Superior temporal gyrus (tissue), 1 donor: ENCODE measurements at regions not wholly inside any gene's neighbourhood (a gene's known extent, or its start where the extent isn't known, plus 50 kb on each side); places are given as distances from the start of the nearest gene placed in this dataset.

Experiments
- DNase-seq: peaks from one replicate; pipeline ENCODE4 v3.0.0-alpha.2; 2016; ENCODE audit errors: extremely low spot score

DNA sequence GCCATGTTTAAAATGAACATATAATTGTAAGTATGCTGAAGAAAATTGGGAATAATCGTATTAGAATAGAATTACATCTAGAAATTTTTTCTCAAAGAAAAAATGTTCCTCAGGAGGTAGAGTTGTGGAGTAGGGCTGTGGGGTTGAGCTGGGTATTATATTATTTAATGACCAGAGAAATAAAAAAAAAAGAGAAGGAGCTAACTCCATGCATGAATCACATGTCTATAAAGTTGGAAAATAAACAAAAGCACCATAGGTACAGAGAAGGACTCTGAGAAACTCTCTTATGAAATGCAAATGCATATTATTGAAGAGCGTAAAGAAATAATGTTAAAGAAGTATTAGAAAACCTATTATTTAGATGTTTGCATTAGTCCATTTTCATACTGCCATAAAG lies 405.5 kb downstream of the EFNB2 start:
- no peak for DNase-seq

DNA sequence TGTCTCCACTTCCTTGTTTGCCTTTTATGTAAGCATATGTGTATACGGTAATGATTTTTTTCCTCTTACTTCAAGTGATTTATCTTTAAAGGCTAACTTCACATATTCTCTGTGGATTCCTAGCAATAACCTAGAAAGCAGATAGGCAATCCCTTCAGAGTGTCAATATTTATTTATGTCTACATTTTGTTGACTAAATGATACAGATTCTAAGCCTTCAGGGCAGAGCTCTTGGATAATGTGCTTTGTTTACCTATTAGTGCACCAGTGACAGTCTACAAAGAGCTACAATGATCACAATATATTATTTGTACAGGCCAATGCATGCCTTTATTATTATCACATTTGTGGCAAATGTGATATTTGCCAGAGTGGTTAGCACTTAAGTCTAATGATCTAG lies 406.2 kb downstream of the EFNB2 start:
- no peak for DNase-seq

DNA sequence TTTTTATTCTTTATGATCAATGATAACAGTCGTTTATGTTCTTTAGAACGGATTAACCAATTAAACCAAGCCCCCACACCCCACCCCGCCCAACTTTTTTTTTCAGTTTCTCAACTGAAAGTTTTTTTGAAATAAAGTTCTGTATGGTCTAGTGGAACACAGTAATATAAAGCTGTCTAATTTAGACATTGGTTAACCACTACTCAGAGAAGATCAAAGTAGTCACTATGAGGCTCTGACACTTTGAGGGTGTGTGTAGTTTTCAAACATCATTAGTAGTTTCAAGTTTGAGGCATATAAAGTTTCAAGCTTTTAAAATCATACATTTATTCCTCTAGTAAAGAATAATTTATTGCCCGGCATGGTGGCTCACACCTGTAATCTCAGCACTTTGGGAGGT lies 413.2 kb downstream of the EFNB2 start:
- no peak for DNase-seq

DNA sequence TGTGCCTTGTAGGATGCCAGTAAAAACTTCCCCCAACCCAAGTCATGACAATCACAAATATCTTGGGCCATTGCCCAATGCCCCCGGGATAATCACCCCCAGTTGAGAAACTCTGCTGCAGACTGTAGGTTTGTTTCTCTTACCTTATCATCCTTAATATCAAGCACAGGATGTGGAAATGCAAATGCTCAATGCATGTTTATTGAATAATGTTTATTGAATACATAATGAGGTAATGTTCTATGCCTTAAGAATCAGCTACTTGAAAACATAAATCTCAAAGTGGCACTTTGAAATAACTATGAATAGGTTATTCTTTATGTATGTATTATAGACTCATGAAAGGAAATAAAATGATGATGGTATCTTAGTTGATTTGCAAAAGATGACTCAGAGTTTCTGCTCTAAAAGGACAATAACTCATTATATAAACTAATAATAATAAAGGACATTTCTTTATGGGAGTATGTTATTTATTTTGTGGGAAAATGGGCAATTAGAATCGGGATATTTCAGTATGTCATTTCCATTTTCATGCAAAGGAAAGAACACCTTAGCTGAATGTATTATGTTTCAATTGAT lies 414.2 kb downstream of the EFNB2 start:
- no peak for DNase-seq

DNA sequence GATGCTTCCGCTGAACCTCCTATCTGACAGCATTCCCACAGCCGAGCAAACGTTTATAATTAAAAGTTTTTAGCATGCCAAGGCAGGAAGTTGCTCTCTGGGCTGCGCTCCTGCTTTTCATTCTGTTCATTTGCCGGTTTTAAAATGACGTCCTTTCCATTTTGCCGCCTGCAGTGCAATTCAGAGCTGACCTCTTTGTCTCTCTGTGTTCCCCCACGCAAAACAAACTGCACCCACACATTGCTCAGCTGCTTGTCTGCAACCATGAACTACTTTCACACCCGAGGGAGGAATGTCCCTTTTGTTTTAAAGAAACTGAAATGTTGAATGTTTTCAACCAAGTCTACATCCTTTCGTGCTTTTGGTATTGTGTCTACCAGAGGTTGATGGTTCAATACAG lies 416.5 kb downstream of the EFNB2 start:
- DNase-seq: no peak

GRCh38 chr13:106118050-106118449 lies 417.4 kb downstream of the EFNB2 start:
- DNase-seq: no peak

DNA sequence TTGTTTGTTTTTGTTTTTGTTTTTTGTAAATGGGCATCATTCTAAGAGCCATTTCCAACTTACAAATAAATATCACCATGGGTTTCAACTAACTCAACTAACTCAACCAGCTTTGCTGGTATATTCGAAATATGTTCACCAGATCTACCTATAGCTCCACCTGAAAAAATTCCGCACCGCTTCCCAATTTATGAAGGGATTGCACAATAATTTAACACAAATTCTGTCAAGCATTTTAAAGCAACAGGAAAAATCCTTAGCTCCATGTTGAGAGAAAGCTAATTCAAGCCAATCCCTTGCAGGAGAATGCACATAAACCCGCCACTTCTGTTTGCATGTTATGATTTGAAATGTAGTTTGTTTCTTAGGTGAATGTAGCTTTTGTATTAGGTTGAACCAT lies 417.8 kb downstream of the EFNB2 start:
- DNase-seq: no peak

DNA sequence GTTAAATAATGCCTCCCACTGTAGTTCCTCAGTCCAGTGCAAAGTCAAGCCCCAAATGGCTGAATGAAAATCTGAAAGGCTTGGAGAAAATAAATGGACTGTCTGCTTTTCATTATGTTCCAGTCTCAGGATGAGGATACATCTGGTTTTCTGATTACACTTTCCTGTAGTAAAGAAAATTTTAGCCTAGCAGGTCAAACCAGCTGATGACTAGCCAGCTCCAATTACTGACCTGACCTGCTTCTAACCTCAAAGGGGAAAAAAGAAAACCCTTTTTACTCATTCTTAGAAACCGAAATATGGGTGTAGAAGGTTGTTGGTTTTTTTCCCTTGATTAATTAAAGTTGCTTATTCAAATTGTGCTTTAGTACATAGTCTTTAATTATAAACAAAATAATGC lies 418.4 kb downstream of the EFNB2 start:
- DNase-seq: no peak

GRCh38 chr13:106115081-106115480 lies 420.4 kb downstream of the EFNB2 start:
- DNase-seq: no peak

- no peak for DNase-seq
Observed at GRCh38 chr13:106113796-106114195, 421.7 kb downstream of the EFNB2 start.

- DNase-seq: no peak
Observed at GRCh38 chr13:106112191-106112590, 423.3 kb downstream of the EFNB2 start.

GRCh38 chr13:106110241-106110855 lies 425.1 kb downstream of the EFNB2 start:
- DNase-seq: no peak

GRCh38 chr13:106109391-106109791 lies 426.1 kb downstream of the EFNB2 start:
- DNase-seq: no peak

DNA sequence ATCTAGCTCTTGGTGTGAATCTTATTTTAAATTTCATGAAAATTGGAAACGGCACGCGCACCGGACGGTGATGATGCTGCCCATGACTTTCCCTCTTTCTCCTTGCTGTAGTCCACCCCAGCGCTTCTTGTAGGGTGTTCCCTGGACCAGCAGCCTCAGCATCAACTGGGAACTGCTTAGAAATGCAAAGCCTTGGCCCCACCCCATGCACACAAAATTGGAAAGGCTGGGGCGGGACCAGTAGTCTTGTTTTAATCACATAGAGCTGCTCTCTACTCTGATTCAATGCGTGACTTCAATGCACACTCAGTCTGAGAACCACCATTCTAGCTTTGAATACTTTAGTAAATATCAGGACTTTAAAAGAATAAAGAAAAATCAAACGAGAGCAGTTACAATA lies 427.1 kb downstream of the EFNB2 start:
- no peak for DNase-seq

DNA sequence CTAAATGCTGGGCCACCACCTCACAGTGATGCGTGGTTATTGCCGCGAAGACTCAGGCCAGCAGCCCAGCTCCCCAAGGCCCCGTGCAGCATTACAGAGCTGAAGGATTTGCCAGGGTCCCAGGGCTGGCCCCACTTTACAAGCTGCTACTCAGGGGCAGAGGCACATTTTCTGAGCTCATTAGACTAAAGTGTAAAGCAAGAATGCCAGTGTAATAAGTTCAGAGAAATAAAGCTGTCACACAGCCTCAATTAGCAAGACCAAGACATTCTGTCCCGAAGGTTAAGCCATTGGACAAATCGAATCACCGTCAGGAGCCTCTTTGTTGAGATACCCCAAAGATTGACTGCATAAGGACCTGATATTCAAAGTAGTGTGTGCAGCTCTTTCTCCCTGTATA lies 428.4 kb downstream of the EFNB2 start:
- DNase-seq: no peak

- DNase-seq: no peak
Observed at GRCh38 chr13:106105153-106105552, 430.3 kb downstream of the EFNB2 start.

DNA sequence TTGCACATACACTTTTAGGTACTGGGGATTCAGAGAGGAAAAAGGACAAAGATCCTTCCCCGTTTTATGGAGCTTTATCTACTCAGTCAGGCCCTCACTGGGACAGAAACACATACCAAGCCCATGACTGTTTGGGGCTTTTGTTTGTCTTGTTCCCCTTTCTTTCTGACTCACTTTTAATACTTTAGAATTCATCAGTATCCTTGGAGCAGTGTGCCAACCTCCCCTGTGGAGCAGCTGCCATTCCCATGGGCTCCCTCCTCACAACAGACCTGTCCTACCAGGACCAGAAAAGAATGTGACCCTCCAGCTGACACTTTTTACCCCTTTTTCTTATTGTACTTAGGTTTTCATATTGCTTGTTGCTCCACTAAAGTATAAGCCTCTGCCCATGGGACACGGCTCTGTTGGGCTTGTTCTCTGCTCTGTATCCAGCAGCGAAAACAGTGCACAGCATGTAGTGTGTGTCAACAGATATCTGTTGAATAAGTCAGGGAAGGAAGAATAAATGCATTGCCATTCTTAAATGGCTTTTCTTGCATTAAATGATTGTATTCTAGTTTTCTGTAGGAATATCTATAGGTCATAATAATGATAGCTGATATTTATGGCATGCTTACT lies 431.1 kb downstream of the EFNB2 start:
- no peak for DNase-seq

GRCh38 chr13:106103779-106104178 lies 431.7 kb downstream of the EFNB2 start:
- no peak for DNase-seq

- no peak for DNase-seq
Observed at GRCh38 chr13:106102786-106103185, 432.7 kb downstream of the EFNB2 start.

DNA sequence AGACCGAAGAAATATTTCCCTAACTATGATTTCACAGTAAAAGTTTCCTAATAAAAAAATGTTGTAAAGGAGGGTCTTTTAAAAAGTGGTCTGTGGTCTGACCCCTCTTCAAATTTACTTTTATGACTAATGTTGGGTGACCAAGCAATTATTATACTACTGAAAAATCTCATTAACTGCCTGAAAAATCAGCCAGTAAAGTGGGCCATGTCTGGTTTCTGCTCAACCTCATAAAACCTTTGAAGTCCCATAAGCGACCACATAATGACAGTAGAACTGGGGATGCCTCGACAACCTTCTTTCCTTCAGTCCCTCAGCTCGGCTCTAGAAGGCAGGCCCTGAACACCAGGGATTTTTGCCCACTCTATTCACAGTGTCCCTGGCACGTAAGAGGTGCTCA lies 434.3 kb downstream of the EFNB2 start:
- no peak for DNase-seq

DNA sequence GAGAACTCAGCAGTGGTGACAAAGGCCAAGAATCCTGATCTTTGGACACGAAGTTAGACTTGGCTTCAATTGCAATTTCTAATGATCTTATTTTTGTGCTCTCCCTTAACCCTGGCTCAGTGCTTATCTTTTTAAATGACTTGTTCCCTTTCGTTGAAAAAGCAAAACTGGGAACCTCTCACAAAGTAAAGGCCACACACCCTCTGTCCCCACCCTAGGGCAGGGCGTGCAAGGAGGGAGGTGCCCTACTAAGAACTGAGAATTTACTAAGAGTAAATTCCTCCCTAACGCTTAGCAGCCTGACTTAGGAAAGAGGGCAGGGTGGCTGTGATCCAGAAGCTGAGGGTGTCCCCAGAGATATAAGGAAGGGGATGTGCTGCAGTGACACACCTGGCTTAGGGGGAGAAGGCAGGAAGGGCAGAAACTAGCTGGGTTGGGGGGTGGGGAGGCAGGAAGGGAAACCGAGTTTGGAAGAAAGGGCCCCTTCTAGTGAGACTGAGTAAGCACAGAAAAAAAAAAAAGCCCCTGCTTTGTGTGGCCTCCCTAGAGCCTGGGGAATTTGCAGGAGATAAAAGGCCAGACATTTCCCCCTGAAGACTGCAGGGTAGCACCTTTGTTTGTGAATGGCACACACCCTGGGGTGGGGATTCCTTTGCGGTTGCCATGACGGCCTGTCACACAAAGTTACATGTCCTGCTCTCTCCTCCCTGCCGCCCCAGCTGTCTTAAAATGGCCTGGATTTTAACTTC lies 435.1 kb downstream of the EFNB2 start:
- no peak for DNase-seq

GRCh38 chr13:106099765-106100164 lies 435.7 kb downstream of the EFNB2 start:
- DNase-seq: no peak

GRCh38 chr13:106098778-106099177 lies 436.7 kb downstream of the EFNB2 start:
- no peak for DNase-seq
